ENCODE measurements at regions not wholly inside any gene's neighbourhood (a gene's known extent, or its start where the extent isn't known, plus 50 kb on each side); places are given as distances from the start of the nearest gene placed in this dataset.

DNA sequence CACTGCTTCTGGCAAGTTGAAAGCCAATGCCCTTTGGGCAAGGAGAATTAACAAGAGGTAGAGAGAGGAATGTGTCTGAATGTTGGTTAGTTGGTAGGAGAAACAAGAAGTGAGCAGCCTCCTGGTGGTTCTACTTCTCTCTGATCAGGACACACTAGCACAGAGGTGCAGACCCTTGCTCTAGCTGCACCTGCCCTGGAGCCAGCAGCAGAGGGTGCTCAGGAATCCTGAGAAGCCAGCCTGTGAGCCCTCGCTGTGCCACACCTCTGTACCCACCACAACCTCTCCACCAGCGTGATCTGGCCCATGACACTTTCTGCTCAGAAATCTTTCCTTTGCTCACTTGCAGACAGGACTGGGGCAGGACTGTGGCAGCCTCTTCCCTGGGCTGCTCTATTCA, 364.7 kb downstream of the RPS24 start:
- no peak overlapping the region for H3K4me3 ChIP-seq (ENCODE audit: low read depth, low read length)
- TF ChIP-seq, protein P1, sequence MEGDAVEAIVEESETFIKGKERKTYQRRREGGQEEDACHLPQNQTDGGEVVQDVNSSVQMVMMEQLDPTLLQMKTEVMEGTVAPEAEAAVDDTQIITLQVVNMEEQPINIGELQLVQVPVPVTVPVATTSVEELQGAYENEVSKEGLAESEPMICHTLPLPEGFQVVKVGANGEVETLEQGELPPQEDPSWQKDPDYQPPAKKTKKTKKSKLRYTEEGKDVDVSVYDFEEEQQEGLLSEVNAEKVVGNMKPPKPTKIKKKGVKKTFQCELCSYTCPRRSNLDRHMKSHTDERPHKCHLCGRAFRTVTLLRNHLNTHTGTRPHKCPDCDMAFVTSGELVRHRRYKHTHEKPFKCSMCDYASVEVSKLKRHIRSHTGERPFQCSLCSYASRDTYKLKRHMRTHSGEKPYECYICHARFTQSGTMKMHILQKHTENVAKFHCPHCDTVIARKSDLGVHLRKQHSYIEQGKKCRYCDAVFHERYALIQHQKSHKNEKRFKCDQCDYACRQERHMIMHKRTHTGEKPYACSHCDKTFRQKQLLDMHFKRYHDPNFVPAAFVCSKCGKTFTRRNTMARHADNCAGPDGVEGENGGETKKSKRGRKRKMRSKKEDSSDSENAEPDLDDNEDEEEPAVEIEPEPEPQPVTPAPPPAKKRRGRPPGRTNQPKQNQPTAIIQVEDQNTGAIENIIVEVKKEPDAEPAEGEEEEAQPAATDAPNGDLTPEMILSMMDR (IDR thresholded peaks at IDR 0.05; ENCODE audit: insufficient read depth, low read depth, low read length): no peak
- DNase-seq (ENCODE audit: low read depth): no peak

DNA sequence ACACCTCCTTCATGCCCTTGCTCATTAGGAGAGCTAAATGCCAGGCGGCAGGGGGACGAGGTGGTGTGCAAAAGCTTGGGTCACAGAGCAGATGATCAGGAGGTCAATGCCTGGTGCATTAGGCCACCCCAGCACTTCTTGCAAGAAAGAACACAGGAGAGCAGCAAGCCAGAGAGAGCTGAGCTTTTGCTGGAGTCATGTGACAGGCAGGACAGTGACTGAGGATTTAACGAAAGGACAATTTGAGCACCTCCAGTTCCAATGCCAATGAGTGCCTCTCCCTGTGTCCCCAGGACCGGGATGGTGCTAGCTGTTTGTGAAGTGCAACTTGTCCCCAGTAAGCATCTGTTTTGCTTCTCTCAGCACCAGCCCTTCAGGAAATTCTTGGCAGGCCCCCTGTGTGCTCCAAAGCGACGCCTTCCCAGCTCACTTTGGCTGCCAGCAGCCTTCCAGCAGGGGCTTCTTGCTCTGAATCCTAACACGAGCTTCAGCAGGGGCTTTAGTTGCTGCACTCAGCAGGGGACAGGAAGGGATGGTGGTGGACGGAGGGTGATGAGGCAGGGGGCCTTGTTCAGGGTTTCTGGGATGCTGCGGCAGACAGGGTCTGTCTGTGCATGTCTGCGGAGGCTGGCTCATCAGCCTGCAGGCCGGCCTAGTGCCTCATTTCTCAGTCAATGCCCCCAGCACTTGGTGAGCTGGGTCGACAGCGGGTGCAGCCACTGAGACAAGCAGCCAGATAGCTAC, 368.1 kb downstream of the RPS24 start:
- DNase-seq (ENCODE audit: low read depth): no peak
- no peak overlapping the region for H3K4me3 ChIP-seq (ENCODE audit: low read depth, low read length)
- TF ChIP-seq, protein P1 (IDR thresholded peaks at IDR 0.05; ENCODE audit: insufficient read depth, low read depth, low read length): no peak

DNA sequence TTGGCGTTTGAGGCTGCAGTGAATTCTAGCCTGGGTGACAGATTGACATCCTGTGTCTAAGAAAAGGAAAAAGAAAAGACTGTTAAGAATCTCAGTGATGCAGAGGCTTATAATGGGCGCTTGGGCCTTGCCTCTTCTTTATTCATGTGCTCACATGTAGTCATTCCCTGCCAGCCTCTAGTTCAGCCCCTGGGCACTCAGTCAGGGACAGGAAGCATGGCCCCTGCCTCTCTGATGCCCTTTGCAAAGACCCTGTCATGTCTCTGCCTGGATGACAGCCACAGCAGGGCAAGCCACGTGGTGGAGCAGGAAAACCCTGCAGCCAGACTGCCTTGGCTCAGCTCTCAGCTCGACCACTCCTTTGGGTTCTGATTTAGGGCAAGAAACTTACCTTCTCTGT, 368.9 kb downstream of the RPS24 start:
- no peak for DNase-seq (ENCODE audit: low read depth)
- TF ChIP-seq, protein P1 (IDR thresholded peaks at IDR 0.05; ENCODE audit: insufficient read depth, low read depth, low read length): no peak

DNA sequence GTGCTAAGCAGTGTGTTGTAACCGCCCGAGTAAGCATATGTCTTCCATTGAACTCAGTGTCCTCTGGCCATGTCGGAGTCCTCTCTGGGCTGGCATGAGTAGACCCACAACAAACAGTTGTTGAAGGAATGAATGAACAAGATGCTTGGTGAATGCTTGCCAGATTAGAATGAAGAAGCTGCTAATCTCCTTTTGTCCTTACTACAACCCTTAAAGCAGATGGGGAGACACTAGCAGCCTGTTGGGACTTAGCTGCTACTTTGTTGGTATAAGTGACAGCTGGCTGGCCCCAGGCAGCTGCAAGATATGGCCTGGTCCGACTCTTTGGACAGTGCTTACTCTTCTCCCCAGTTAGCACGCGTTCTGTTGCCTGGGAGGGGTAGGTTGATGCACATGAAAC, 370.1 kb downstream of the RPS24 start:
- TF ChIP-seq, protein P1 (IDR thresholded peaks at IDR 0.05; ENCODE audit: insufficient read depth, low read depth, low read length): no peak
- DNase-seq (ENCODE audit: low read depth): no peak

More for the DNA sequence above, 368.9 kb downstream of the RPS24 start:
- no peak overlapping the region for H3K4me3 ChIP-seq (ENCODE audit: low read depth, low read length)

DNA sequence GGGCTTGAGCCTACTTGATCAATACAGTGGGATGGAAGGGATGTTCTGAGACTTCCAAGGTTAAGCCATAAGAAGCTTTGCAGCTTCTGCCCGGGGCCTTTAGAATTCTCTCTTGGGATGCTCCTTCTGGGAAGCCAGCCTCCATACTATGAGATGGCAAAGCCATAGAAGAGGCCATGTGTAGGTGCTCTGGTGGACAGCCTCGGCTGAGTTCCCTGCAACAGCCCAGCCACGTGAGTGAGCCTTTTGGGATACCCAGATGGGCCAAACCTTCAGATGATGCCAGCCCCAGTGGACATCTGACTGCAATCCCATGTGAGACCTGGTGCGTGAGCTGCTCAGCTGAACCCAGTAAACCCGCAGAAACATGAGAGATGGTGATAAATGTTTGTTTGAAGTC, 370.6 kb downstream of the RPS24 start:
- TF ChIP-seq, protein P1 (IDR thresholded peaks at IDR 0.05; ENCODE audit: insufficient read depth, low read depth, low read length): no peak
- no peak for DNase-seq (ENCODE audit: low read depth)
- no peak overlapping the region for H3K4me3 ChIP-seq (ENCODE audit: low read depth, low read length)

More for the DNA sequence above, 370.1 kb downstream of the RPS24 start:
- no peak overlapping the region for H3K4me3 ChIP-seq (ENCODE audit: low read depth, low read length)

DNA sequence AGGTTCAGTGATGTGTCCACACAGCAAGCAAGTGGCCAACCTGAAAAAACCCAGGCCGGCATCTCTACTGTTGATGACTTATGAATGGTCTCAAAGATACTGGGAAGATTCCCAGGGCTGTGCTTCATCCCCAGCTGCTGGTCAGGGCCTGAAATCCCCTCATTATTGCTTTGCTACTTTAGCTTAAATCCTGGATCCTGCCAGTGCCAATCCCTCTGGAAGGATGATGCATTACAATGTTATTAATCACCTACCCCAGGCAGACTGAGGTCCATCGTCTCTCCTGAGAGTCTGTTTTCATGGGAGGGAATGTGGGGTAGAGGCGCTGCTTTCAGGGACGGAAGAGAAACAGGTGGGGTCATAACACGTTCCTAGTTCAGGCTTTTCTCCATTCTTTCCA, 371.6 kb downstream of the RPS24 start:
- no peak overlapping the region for H3K4me3 ChIP-seq (ENCODE audit: low read depth, low read length)
- TF ChIP-seq, protein P1 (IDR thresholded peaks at IDR 0.05; ENCODE audit: insufficient read depth, low read depth, low read length): no peak
- DNase-seq (ENCODE audit: low read depth): no peak

- DNase-seq (ENCODE audit: low read depth): no peak
Observed at GRCh38 chr10:78405736-78406135, 372.1 kb downstream of the RPS24 start.

More at GRCh38 chr10:78405736-78406135, 372.1 kb downstream of the RPS24 start:
- TF ChIP-seq, protein P1 (IDR thresholded peaks at IDR 0.05; ENCODE audit: insufficient read depth, low read depth, low read length): no peak
- no peak overlapping the region for H3K4me3 ChIP-seq (ENCODE audit: low read depth, low read length)

All from fibroblast of villous mesenchyme (primary cell).